Suprapubic skin (tissue), 4 donors: ENCODE measurements at regions not wholly inside any gene's neighbourhood (a gene's known extent, or its start where the extent isn't known, plus 50 kb on each side); places are given as distances from the start of the nearest gene placed in this dataset.

Experiments
- EP300 ChIP-seq: sonication (generic); formaldehyde crosslinking; IDR thresholded peaks from one replicate; pipeline ENCODE4 v1.6.1; 2017; ENCODE audit warnings: antibody characterized with exemption
- POLR2A ChIP-seq, 2 donors: fragments of 450-650 bp; IDR thresholded peaks; one replicate each; pipeline ENCODE4 v1.6.1; 2017; ENCODE audit warnings: antibody characterized with exemption in 2 of 2, mild to moderate bottlenecking in 2 of 2, moderate library complexity in 2 of 2
- POLR2AphosphoS5 ChIP-seq, 3 donors: sonication (generic); formaldehyde crosslinking; IDR thresholded peaks; one replicate each; pipeline ENCODE4 v1.6.1; 2017; ENCODE audit warnings: antibody characterized with exemption in 3 of 3
- TF ChIP-seq, protein P1 (sequence below), 2 donors: fragments of 200-600 bp in 1 of 2; fragments of 450-650 bp in 1 of 2; sonication (generic) in 1 of 2; IDR thresholded peaks; one replicate each; pipeline ENCODE4 v1.5.1; 2016 to 2019; ENCODE audit warnings: antibody characterized with exemption in 2 of 2, mild to moderate bottlenecking in 1 of 2, moderate library complexity in 1 of 2

DNA sequence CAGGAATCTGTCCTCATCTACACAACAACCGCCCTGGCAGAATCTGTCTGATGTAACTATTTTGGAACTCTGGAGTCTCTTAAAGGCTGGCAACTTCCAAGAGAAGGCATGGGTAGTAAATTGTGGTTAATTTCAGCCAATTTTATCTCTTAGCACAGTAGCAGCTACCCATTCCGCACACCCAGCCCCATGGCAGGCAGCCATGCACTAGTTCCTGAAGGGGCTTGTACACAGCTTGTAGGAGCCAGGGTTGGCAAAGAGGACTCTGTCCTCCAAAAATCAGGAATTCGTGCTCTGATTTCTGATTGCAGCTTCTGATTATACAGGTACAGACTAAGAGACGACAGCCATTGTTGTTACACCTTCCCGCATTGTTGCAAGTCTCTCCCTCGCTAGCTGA is 155.9 kb downstream of the RNF144B start:
- TF ChIP-seq, protein P1, sequence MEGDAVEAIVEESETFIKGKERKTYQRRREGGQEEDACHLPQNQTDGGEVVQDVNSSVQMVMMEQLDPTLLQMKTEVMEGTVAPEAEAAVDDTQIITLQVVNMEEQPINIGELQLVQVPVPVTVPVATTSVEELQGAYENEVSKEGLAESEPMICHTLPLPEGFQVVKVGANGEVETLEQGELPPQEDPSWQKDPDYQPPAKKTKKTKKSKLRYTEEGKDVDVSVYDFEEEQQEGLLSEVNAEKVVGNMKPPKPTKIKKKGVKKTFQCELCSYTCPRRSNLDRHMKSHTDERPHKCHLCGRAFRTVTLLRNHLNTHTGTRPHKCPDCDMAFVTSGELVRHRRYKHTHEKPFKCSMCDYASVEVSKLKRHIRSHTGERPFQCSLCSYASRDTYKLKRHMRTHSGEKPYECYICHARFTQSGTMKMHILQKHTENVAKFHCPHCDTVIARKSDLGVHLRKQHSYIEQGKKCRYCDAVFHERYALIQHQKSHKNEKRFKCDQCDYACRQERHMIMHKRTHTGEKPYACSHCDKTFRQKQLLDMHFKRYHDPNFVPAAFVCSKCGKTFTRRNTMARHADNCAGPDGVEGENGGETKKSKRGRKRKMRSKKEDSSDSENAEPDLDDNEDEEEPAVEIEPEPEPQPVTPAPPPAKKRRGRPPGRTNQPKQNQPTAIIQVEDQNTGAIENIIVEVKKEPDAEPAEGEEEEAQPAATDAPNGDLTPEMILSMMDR (IDR thresholded peaks at IDR 0.05): no peak
- TF ChIP-seq POLR2A (IDR thresholded peaks at IDR 0.05): no peak
- TF ChIP-seq EP300: no peak
- TF ChIP-seq POLR2AphosphoS5 (IDR thresholded peaks at IDR 0.05): no peak
